Islet precursor cell (in vitro differentiated cells): ENCODE measurements at regions not wholly inside any gene's neighbourhood (a gene's known extent, or its start where the extent isn't known, plus 50 kb on each side); places are given as distances from the start of the nearest gene placed in this dataset.

Experiments
- DNase-seq: peaks from one replicate; pipeline ENCODE4 v3.0.0-alpha.2; 2018

DNA sequence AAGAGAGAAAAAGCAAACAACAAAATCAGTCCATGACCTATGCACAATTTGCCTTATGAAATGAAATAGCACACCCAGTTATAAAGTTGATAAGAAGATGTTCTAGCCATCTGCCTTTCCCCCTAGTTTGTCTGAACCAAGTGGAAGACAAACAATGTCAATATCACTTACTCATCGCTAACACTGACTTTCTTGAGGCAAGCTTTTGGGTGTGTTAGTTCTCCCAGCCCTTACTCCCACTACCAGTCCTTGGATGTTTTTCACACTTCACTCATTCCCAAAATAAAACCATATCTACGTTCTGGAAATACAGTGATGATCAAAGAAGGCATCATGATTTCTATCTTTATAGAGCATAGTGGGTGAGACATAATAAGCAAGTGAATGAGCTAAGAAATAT lies 393.8 kb downstream of the PCDH20 start:
- no peak for DNase-seq

DNA sequence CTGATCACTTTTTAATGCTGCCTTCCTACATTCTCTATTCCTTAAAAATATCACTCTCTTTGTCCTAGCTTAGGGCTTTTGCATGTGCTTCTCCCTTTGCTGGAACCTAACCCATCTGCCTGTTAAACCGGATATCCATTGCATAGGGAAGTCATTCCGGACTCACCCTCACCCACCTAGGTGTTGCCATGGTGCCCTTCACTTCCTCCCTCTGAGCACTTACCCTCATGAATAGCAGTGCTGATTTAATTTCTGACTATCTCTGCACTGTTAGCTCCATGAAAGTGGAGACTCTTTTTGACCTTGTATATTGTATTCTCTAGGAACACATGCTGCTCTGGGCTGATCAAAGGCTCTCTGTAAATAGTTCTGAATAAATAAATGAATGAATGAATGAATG lies 401.9 kb downstream of the PCDH20 start:
- DNase-seq: no peak

DNA sequence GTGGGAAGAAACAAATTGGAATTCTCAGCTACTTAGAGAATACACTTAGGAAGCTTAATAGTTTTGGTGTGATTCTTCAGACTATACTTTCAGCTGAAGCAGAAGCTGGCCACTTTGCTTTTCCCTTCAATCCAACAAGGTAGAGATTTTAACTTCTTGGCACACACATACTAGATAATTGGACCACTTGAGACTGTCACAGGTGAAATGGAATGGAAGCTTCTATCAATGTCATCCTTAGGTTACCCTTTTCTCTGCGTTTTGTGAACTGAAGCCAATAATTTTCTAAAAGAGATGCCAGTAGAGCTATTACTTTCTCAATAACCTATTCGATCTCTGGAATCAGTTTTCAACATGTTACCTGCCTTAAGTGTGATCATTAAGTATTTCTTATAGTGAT lies 405.3 kb downstream of the PCDH20 start:
- DNase-seq: no peak

DNA sequence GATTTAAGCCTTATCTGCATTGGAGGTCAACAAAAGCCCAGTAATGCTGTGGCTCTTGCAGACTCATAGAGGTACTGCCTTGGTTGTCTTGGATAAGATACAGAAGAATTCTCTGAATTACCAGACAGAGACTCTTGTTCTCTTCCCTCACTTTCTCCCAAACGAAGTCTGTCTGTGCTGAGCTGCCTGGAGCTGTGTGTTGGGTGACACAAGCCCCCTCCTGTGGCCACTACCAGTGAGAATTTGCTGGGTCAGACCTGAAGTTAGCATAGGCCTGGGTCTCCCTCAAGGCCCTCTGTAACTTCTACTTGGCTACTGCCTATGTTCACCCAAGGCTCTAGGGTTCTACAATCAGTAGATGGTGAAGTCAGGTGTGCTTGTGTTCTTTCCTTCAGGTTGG lies 413.0 kb downstream of the PCDH20 start:
- peak; percentile 70 for DNase-seq

DNA sequence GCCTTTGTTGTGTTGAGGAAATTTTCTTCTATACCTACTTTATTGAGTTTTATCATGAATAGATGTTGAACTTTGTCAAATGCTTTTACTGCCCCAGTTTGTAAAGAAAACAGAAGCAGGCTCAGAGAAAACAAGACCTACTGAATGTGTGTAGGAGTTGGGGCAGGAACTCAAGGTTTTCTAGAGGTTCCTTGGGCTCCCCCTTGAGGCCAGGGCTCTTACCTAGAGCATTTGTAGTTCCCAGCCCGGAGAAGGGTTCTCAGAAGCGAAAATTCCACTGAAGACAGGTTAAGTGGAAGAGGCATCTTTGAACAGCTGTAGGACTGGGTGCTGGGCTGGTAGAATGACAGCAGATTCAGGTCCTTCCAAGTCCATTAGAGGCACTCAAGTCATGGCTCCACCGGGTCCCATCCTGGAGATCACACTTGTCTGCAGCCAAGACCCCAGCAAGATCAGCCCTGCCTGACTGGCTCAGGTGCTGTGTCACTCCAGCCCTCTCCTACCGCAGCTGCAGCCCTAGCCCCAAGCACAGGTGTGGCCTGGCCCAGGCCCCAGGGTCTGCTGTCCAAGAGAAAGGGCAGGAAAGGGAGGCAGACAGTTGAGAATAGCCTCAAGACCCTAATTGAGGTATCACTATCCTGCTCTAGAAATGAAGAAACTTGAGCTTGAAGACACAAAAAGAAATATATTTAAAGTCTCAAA lies 425.5 kb downstream of the PCDH20 start:
- no peak for DNase-seq

DNA sequence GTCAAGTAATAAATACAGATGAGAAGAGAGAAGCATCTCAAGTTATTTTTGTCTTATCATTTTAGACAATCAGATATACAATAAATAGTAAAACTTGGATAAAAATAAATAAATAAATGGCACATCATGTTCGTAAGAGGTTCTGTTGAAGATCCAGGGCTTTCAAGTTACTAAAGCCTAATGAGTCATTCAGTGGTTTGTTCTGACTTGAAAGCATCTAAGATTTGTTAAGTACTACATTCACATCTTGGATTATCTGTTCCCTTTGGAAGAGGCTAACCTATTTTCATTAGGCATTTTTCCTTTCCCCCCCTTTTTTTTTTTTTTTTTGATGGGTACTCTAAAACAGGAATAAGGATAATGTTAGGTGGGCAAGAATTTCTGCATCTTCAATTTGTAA lies 429.3 kb downstream of the PCDH20 start:
- DNase-seq: no peak

DNA sequence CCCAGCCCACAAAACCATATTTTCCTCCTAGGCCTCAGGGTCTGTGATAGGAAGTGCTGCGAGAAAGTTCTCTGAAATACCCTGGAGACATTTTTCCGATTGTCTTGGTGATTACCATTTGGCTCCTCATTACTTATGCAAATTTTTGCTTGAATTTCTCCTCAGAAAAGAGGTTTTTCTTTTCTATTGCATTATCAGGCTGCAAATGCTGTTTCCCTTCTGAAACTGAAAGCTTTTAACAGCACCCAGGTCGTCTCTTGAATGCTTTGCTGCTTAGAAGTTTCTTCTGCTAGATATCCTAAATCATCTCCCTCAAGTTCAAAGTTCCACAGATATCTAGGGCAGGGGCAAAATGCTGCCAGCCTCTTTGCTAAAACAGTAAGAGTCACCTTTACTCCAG lies 434.2 kb downstream of the PCDH20 start:
- no peak for DNase-seq

DNA sequence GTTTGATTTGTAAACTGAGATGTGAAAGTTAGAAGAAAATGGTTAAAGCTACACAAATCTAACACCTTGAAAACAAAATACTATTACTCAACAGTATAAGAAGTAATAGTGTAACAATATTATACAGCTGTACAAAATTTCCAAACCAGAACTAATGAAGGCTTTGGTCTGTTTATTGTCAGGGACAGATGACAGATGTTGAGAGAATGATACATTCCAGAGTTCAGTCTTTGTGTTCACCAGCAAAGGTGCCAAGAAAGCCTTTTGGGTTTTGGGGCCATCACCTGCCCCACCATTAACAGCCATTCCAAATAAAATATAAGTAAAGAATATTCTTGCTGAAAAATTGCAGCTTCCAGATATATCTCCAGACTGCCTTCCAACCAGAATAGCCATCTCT lies 439.3 kb downstream of the PCDH20 start:
- DNase-seq: no peak

DNA sequence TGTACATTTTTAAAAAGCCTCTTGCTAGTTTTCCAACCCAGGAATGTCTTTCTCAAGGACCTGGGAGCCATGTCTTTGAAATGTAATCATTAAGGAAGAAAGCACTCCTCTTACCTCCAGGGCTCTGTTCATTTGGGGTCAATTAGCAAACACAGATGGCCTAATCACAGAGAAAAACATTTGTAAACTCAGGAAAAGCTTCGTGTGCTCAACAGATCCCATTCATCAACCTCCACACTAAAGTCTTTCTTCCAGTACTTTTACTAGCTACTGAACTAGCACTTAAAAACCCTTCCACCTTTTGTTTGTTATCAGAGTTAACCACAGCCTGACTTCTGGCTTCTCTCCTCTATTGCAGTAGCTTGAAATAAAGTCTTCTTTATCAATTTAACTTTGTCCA lies 441.4 kb downstream of the PCDH20 start:
- peak; percentile 67 for DNase-seq

DNA sequence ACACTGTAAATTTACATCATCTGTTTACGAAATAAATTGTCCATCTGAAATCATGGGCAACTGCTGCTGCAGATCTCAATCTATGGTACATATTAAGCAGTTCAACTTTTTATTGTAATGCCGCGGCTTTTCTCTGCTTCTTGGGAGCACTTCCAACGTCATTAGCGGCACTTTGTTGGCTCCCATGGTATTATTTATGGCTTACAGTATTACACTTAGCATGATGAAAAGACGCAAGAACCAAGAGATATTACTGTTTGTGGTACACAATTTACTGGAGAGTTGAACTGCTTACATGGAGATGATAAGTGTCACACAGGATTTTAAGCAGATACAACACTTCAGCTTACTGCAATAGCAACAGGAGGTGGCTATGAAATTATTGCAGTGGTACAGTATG lies 442.1 kb downstream of the PCDH20 start:
- no peak for DNase-seq

DNA sequence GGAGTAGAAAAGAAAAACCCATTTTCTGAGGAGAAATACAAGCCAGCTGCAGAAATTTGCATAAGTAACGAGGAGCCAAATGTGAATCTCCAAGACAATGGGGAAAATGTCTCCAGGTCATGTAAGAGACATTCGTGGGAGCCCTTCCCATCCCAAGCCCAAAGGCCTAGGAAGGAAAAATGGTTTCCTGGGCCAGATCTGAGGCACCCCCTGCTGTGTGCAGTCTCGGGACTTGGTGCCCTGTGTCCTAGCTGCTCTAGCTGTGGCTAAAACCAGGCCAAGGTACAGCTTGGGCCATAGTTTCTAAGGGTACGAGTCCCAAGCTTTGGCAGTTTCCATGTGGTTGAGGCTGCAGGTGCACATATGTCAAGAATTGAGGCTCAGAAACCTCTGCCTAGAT lies 444.9 kb downstream of the PCDH20 start:
- no peak for DNase-seq

DNA sequence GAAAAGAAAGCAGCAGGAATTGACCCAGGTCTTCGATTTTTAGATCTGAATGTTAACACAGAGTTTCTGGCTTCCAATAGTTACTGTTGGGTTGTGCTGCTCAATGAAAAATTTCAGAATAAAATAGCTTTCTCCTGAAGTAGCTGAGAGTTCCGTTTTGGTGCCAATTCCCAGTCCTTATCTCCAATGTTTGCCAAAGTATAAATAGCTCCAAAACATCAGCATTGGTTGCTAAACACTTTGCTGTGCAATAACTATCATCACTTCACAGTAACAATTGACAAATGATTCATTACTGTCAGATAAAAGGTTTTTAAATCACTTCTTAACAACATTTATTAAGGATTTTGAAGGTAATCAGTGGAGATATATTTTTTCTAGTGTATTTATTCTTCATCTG lies 446.0 kb downstream of the PCDH20 start:
- DNase-seq: no peak

DNA sequence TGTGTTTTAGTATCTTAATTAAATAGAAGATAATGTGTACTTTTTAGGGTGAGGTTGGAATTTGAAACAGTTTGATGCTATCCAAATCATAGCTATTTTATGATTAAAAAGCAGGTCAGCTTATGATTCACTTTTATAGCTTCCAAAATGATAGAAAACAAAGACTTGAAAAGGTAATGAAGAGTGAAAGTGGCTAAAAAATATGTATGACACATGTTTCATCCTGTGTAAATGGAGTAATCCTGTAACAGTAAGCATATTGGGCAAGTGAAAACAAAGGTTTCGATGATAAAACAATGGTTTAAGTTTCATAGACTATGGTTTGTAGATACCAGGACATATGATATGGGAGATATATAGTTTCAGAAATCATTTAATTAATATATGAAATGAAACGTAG lies 456.2 kb downstream of the PCDH20 start:
- DNase-seq: no peak

DNA sequence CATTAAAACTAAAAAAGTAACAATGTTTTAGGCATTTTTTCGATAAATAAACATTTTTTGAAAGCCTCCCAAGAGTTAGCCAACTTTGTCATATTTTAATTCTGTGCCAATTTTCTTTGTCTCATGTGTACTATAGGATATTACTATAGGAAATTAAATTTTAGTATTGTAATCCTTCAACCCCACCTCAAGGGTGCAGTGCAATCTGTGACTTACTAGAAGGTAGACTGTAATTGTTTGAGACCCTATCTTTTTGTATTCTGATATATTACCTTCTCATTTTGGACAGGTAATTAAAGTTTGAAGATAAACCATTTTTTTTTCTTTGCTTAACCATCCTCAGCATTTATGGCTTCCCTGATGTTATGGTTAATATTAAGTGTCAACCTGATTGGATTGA lies 457.8 kb downstream of the PCDH20 start:
- DNase-seq: no peak

DNA sequence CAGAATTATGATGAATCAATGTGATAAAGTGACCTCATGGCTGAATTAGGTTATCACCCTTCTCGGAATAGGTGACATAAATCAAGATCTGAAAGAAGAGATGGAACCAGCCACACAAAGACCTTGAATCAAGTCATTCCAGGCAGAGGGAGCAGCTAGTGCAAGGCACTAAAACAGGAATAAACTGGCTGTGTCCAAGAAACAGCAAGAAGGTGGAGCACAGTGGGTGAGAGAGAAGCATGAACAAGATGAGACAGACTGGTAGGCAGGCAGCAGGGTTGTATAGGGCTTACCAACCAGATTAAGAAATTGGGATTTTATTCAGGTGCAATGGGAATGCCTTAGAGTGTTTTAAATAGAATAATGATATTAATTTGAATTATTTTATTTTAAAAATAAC lies 470.3 kb downstream of the PCDH20 start:
- no peak for DNase-seq

DNA sequence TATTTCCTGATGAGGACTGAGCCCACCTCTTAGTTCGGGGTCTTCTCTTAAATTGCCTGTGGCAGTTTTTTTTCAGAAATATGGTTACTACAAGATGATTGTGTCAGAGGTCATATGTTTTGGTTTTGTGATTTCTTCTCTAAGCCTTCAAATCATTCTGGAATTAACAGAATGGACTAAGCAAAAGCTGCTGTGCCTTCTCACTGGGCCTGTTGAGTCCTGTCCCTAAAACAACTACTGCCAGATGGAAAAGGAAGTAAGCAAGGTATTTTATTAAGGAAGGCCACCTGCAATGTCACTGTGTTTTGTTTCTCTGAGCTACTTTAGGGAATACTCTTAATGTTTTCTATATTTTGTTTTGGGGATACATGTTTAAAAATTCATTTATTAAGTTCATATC lies 470.8 kb downstream of the PCDH20 start:
- no peak for DNase-seq

DNA sequence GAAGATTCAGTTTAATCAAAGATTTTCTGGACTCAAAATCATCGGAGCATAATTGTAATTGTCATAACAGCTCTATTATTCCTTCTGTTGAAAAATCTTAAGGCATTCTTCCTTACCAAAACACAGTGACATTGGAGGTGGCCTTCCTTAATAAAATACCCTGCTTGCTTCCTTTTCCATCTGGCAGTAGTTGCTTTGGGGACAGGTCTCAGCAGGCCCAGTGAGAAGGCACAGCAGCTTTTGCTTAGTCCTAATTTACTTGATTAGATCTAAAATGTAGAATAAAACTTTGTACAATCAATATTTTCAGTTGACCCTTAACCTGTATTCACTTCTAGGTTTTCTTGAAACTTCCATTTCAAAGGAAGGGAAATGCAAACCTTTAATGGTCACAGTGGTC lies 471.6 kb downstream of the PCDH20 start:
- DNase-seq: no peak

DNA sequence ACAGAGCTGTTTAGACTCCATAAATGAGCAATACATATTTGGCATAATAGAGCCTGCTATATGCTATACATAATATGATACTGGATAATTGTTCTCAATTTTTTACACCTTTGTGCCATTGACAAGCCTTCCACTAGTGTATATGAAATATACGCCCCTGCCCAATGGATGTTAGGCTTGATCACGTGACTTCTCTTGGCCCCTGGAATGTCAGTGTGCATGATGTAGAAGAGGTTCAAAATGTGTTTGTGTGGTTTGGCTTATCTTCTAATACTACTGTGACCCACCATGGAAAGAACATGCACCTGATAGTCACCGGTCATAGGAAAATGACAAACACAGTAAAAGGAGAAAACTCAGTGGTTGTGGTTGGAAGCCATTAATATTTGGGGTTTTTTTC lies 479.4 kb downstream of the PCDH20 start:
- no peak for DNase-seq

DNA sequence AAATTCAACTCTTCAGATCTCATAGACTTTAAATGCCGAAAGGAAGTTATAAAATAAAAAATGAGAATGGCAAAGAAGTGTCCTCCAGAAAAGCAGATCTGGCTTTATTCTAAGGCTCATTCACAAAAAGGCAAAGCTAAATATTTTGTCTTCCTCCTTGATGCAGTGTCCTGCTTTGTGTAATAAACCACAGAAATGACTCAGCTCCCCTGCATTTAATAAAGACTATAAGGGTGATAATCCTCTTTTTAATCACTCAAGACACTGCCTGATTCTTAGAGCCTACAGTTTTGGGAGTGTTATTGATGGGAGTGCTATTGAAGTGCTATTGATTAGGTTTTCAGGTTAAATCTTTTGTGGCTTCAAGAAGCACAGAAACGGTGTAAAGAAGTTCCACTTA lies 482.0 kb downstream of the PCDH20 start:
- DNase-seq: no peak

DNA sequence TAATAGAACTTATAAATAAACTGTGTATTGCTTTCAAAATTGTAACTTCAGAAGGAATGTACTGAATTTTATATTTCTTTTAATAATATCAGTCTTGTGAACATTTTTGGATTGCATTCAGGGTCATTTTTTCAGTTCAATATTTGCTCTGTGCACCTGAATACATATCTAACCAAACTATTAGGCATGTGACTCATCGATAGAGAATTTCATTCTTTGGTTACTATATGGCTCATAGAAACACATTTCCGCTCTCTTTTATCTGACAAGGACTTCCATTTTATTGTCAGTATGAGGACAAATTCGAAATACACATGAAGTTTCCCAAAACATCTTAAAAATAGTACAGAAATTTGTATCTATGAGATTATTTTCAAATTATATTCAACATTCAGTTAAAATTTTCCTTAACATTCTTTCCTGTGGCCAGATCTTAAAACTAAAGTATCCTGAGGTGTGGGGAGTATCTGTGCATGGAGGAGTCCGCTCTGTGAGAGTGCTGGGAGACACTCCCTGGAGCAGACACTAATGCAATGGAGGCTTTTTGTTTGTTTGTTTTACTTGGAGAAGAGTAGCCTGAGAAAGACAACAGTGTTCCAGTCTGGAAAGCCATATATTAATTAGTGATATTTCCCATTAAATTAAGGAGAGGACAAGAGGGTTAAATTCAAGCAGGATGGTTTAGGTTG lies 483.6 kb downstream of the PCDH20 start:
- no peak for DNase-seq

DNA sequence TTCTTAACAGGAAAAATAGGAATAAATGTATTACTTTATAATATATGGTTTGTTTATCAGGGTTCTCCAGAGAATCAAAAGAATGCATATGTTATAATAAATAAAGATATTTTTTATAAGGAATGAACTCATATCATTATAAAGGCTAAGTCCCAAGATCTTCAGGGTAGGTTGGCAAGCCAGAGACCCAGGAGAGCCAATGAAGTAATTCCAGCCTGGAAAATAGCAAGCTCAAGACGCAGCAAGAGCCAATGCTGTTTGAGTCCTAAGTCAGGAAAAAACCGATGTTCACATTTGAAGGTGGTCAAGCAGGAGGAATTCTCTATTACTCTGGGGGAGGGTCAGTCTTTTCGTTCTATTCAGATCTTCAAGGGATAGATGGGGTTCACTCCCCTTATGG lies 490.0 kb downstream of the PCDH20 start:
- no peak for DNase-seq

DNA sequence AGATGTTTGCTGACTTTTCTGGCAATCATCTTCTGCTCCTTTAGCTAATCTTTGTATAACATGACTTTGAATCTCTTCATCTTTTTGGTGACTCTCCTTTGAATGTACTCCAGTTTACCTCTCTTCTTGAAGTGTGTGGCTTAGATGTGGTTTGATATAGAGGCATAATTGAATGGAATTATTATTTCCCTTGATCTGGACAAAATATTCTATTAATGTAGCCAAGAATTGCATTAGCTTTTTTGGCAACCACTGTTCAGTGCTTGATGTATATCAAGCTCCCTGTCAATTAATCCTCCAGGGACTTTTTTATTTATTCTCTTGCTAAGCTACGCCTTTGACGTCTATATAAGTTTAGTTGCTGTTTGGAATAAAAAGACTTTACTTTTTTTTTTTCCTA lies 490.8 kb downstream of the PCDH20 start:
- no peak for DNase-seq

DNA sequence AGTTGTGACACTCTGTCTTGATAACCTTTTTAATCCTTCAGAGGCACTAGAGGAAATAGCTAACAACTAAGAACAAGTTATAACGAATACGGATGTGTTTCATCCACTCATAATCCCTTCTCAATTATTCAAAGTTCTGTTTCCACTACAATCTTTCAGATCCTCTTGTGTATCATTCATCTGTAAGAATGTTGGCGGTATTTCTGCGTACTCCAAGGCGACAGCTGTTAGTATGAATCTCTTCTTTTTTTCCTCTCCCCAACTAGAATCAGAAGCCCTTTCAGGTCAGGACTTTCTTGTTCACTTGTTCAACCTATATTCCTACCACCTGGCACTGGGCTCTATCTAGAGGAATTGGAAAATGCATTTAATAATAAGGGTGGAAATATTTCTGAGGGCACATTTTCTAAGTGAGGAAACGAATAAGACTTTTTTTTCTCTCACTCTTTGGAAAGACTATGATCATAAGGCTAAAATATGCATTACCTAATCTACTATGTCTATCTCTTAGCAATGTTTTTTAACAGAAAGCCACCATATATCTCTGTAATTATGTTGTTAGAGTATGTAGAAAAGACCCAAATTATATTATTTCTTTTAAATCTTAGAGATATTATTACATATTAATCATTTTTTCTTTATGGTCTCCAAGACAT lies 492.9 kb downstream of the PCDH20 start:
- DNase-seq: no peak

DNA sequence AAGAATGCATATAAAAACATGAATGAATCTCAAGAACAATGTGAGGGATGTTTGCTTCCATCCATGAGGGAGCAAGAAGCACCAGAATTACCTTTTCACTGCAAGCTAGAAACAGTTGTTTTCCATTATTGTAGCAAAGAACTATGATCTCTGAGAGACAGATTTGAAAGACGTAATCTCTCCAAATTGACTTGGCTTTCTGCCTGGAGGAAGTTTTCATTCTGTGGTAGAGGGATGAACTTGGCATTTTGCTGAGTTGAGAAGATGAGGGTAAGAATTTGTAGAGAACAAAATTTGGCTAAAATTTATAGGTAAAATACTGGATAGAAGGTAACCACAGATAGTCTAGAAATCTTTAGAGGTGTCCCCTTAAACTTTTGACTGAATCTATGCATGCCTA lies 496.8 kb downstream of the TDRD3 start:
- DNase-seq: no peak

DNA sequence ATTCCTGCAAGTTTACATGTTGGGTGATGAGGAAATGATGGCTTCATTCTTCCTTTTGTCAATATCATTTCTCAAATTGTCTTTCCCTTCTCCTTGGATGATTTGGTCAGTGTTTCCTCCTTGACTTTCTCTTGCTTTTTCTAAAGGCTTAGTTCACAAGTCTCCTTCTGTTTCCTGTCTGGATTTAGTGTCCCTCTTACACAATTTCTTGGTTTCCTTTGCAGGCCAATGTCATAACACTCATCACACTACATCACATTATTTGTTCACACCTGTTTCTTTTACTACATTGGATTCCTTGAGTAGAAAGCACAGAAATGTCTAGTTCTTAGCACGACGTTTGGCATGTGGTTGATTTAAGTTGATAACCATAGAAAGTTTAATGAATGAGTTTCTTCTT lies 490.7 kb downstream of the TDRD3 start:
- DNase-seq: no peak
